ENCODE measurements at regions not wholly inside any gene's neighbourhood (a gene's known extent, or its start where the extent isn't known, plus 50 kb on each side); places are given as distances from the start of the nearest gene placed in this dataset.
A peak's percentile ranks its signal among the peaks of the same experiment; 100 is the strongest.

DNA sequence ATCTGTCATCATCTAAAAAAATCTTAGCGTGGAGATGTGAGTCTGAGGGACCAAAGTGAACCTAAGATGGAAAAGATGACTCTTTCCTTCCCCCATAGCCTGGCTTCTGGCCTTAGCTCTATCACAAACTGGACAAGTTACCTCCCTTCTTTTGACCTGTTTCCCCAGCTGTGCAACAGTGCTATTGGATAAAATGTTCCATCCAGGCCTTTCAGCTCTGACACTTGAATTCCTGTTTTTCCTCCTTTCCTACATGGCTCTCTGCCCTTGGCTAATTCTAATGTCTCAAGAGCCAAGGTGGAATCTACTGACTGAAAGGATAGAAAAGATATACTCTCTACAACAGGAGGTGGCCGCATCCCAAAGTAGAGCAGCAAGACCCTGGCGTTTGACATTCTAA, 84.5 kb upstream of the ARHGEF9 start:
- H3K36me3 ChIP-seq = no peaks in the 10 kb centered on the region
- DNase-seq (no peak), ATAC-seq (peak in 1 of 8 donors; percentile 71)
- H3K4me3 ChIP-seq = no peak overlapping the region
- H3K27ac ChIP-seq = no peak overlapping the region
- no peak for TF ChIP-seq CTCF (IDR thresholded peaks at IDR 0.05)
- H3K9me3 ChIP-seq = peaks cover 0 to 13% (median 0%) of the 10 kb centered on the region in 11 donors
- WGBS, 2 donors = 79 to 88% methylated on average over 3 of the region's 3 CpGs
- no peaks in the 10 kb centered on the region for H3K27me3 ChIP-seq
- intact Hi-C loops (cut with DNase I) = no loop called here
- H3K4me1 ChIP-seq = no peaks in the 10 kb centered on the region

DNA sequence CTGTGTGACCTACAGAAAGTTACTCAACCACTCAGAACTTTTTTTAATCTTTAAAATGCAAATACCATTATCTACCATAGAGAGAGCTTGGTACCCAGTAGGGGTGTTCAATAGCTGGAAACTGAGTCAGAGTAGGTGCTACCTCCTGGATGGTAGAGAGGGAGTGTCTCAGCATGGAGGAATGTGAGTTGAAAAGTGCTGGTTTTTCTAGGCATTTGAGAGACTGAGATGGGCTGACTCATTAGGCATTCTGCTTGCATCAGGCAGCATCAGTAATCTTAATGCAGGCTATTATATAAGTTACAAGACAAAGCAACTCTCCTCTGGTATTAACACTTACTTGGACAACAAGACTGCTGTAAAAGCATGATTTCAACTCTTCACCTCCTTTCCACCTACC, 70.9 kb upstream of the ARHGEF9 start:
- Histone ChIP-seq H3K4me1 (no peaks in the 10 kb centered on the region), H3K9me3 (no peaks in the 10 kb centered on the region), H3K27ac (no peak overlapping the region), H3K4me3 (no peak overlapping the region), H3K27me3 (no peaks in the 10 kb centered on the region), H3K36me3 (no peaks in the 10 kb centered on the region)
- DNase-seq (no peak), ATAC-seq (no peak)
- TF ChIP-seq CTCF (IDR thresholded peaks at IDR 0.05) = no peak
- intact Hi-C loops (cut with DNase I) = no loop called here

DNA sequence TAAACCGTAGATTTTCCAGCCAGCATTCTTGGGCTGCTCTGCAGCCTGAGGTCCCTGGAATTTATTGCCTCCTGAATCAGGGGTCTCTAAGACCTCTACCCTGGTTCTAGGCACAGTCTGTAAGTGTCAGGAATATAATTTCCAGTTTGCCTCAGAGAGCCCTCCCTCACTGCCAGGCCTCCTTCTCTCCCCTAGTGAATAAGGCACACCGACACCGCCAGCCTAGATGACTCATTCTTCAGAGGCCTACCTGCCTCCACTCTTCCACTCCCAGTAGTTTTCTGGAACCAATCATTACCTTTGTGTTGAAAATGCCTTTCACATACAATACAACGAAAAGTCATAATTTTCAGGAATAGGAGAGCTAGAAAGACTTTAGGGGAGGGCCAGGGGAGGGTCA, 50.3 kb upstream of the ARHGEF9 start:
- no peak for TF ChIP-seq CTCF (IDR thresholded peaks at IDR 0.05)
- no peaks in the 10 kb centered on the region for H3K4me1 ChIP-seq
- 82 to 90% methylated on average over 4 of the region's 4 CpGs for WGBS, 2 donors
- H3K27ac ChIP-seq = no peak overlapping the region
- intact Hi-C loops (cut with DNase I) = no loop called here
- ATAC-seq (no peak), DNase-seq (no peak)
- H3K36me3 ChIP-seq = no peaks in the 10 kb centered on the region
- H3K9me3 ChIP-seq = peaks cover 0 to 7% (median 0%) of the 10 kb centered on the region in 11 donors
- H3K27me3 ChIP-seq = peaks cover 0 to 14% (median 0%) of the 10 kb centered on the region in 7 donors
- no peak overlapping the region for H3K4me3 ChIP-seq
